Peyer's patch (tissue), 4 donors: ENCODE measurements at regions not wholly inside any gene's neighbourhood (a gene's known extent, or its start where the extent isn't known, plus 50 kb on each side); places are given as distances from the start of the nearest gene placed in this dataset.

Experiments used
- DNase-seq, 3 donors: peaks; one replicate each; pipeline ENCODE4 v3.0.0-alpha.2; 2017 to 2019
- H3K27ac ChIP-seq, 4 donors: fragments of 200-600 bp; sonication (generic); one replicate each; pipeline ENCODE4 v1.5.1; 2016 to 2019
- H3K27me3 ChIP-seq, 2 donors: fragments of 200-600 bp; sonication (generic); one replicate each; pipeline ENCODE4 v1.5.1; 2019
- H3K36me3 ChIP-seq, 3 donors: fragments of 200-600 bp; sonication (generic); one replicate each; pipeline ENCODE4 v1.5.1; 2016 to 2019
- H3K4me1 ChIP-seq, 4 donors: fragments of 200-600 bp; sonication (generic); one replicate each; pipeline ENCODE4 v1.5.1; 2016 to 2019
- H3K4me3 ChIP-seq, 4 donors: fragments of 200-600 bp; sonication (generic); 1 replicate in 3 of 4; 2 replicates in 1 of 4; pipeline ENCODE4 v1.5.1; 2016 to 2019; ENCODE audit warnings: mild to moderate bottlenecking in 1 of 4
- H3K9me3 ChIP-seq, 4 donors: fragments of 200-600 bp; sonication (generic); one replicate each; pipeline ENCODE4 v1.5.1; 2016 to 2019; ENCODE audit warnings: mild to moderate bottlenecking in 1 of 4
- CTCF ChIP-seq, 6 experiments: fragments of 450-650 bp in 4 of 6; fragments of 200-600 bp in 2 of 6; sonication (generic) in 1 of 6; IDR thresholded peaks; one replicate each; pipeline ENCODE4 v1.5.1; 2017 to 2019; ENCODE audit warnings: antibody characterized with exemption in 6 of 6, mild to moderate bottlenecking in 3 of 6, moderate library complexity in 1 of 6
- POLR2A ChIP-seq, 2 donors: fragments of 450-650 bp; IDR thresholded peaks; one replicate each; pipeline ENCODE4 v1.5.1; 2017; ENCODE audit warnings: antibody characterized with exemption in 2 of 2, mild to moderate bottlenecking in 2 of 2, moderate library complexity in 2 of 2

GRCh38 chr6:155582016-155582991, 126.7 kb upstream of the NOX3 start:
- TF ChIP-seq CTCF (IDR thresholded peaks at IDR 0.05): no peak
- TF ChIP-seq POLR2A (IDR thresholded peaks at IDR 0.05): no peak
- Histone ChIP-seq H3K27me3 (no peaks in the 10 kb centered on the region), H3K9me3 (no peaks in the 10 kb centered on the region), H3K36me3 (no peaks in the 10 kb centered on the region), H3K27ac (no peak overlapping the region), H3K4me1 (no peaks in the 10 kb centered on the region), H3K4me3 (no peak overlapping the region)
- no peak for DNase-seq

- no peak overlapping the region for H3K27ac ChIP-seq
- H3K36me3 ChIP-seq: no peaks in the 10 kb centered on the region
- no peak for DNase-seq
- no peaks in the 10 kb centered on the region for H3K4me1 ChIP-seq
- no peak overlapping the region for H3K4me3 ChIP-seq
- TF ChIP-seq CTCF (IDR thresholded peaks at IDR 0.05): no peak
- TF ChIP-seq POLR2A (IDR thresholded peaks at IDR 0.05): no peak
- H3K9me3 ChIP-seq: no peaks in the 10 kb centered on the region
- H3K27me3 ChIP-seq: no peaks in the 10 kb centered on the region
These were observed 125.3 kb upstream of the NOX3 start for GRCh38 chr6:155580904-155581303.

- no peak overlapping the region for H3K27ac ChIP-seq
- no peaks in the 10 kb centered on the region for H3K9me3 ChIP-seq
- no peaks in the 10 kb centered on the region for H3K4me1 ChIP-seq
- TF ChIP-seq POLR2A (IDR thresholded peaks at IDR 0.05) (no peak), CTCF (IDR thresholded peaks at IDR 0.05) (no peak)
- no peak overlapping the region for H3K4me3 ChIP-seq
- no peaks in the 10 kb centered on the region for H3K36me3 ChIP-seq
- DNase-seq: no peak
- H3K27me3 ChIP-seq: no peaks in the 10 kb centered on the region
These were observed 122.6 kb upstream of the NOX3 start for GRCh38 chr6:155578251-155578650.

GRCh38 chr6:155561966-155562364, 106.3 kb upstream of the NOX3 start:
- H3K9me3 ChIP-seq: no peaks in the 10 kb centered on the region
- no peak overlapping the region for H3K4me3 ChIP-seq
- no peaks in the 10 kb centered on the region for H3K27me3 ChIP-seq
- H3K27ac ChIP-seq: no peak overlapping the region
- no peaks in the 10 kb centered on the region for H3K4me1 ChIP-seq
- H3K36me3 ChIP-seq: no peaks in the 10 kb centered on the region
- no peak for DNase-seq
- TF ChIP-seq CTCF (IDR thresholded peaks at IDR 0.05) (no peak), POLR2A (IDR thresholded peaks at IDR 0.05) (no peak)

- H3K4me3 ChIP-seq: no peak overlapping the region
- H3K27me3 ChIP-seq: no peaks in the 10 kb centered on the region
- TF ChIP-seq POLR2A (IDR thresholded peaks at IDR 0.05): no peak
- no peaks in the 10 kb centered on the region for H3K9me3 ChIP-seq
- H3K36me3 ChIP-seq: no peaks in the 10 kb centered on the region
- no peaks in the 10 kb centered on the region for H3K4me1 ChIP-seq
- H3K27ac ChIP-seq: no peak overlapping the region
- no peak for DNase-seq
These were observed 105.8 kb upstream of the NOX3 start for GRCh38 chr6:155561257-155561965.

GRCh38 chr6:155549928-155550327, 94.3 kb upstream of the NOX3 start:
- DNase-seq: no peak
- H3K36me3 ChIP-seq: no peaks in the 10 kb centered on the region
- H3K27ac ChIP-seq: no peak overlapping the region
- no peaks in the 10 kb centered on the region for H3K4me1 ChIP-seq
- H3K27me3 ChIP-seq: no peaks in the 10 kb centered on the region
- no peak overlapping the region for H3K4me3 ChIP-seq
- no peak for TF ChIP-seq CTCF (IDR thresholded peaks at IDR 0.05)
- no peak for TF ChIP-seq POLR2A (IDR thresholded peaks at IDR 0.05)
- H3K9me3 ChIP-seq: no peaks in the 10 kb centered on the region
